RWPE1 (cell line): ENCODE measurements at regions not wholly inside any gene's neighbourhood (a gene's known extent, or its start where the extent isn't known, plus 50 kb on each side); places are given as distances from the start of the nearest gene placed in this dataset.

ENCODE experiments used
- CTCF ChIA-PET: fragments of 350-600 bp; sonication (Branson Sonifier 250); formaldehyde crosslinking; extraction: SDS; loops from one replicate; lab custom pipeline; 2021; lab: Yijun Ruan, JAX
- POLR2A ChIA-PET: fragments of 400-600 bp; formaldehyde crosslinking; extraction: SDS; loops from one replicate; lab custom pipeline; 2020; ENCODE audit warnings: antibody characterized with exemption; ENCODE audit not compliant: low non-redundant PET; lab: Yijun Ruan, JAX
- DNase-seq: peaks from one replicate; pipeline ENCODE4 v3.0.0; 2012; ENCODE audit warnings: low spot score
- H3K27ac ChIP-seq: fragments of 450-650 bp; 2 replicates; pipeline ENCODE4 v1.5.1; 2017
- TF ChIP-seq, protein P1 (sequence below): fragments of 450-650 bp; conservative IDR thresholded peaks from 2 replicates; pipeline ENCODE4 v1.5.1; 2017; ENCODE audit warnings: low read depth, mild to moderate bottlenecking

DNA sequence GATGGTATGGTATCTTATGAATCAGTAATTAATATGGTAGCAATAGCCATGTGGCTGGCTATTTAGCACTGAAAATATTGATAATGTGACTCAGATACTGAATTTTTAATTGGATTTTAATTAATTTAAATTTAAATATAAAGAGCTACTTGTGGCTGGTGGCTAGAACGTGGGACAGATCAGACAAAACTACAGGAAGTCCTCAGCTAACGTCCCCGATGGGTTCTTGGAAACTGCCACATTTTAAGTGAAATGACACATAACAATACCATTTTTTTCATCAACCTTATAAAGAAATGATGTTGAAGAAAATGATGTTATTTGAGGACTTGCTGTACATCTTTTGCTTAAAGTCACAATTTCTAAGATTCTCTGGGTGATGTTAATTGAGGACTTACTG, 138.1 kb upstream of the FLRT2 start:
- no peak overlapping the region for H3K27ac ChIP-seq
- CTCF ChIA-PET, result no interaction called here
- TF ChIP-seq, protein P1, sequence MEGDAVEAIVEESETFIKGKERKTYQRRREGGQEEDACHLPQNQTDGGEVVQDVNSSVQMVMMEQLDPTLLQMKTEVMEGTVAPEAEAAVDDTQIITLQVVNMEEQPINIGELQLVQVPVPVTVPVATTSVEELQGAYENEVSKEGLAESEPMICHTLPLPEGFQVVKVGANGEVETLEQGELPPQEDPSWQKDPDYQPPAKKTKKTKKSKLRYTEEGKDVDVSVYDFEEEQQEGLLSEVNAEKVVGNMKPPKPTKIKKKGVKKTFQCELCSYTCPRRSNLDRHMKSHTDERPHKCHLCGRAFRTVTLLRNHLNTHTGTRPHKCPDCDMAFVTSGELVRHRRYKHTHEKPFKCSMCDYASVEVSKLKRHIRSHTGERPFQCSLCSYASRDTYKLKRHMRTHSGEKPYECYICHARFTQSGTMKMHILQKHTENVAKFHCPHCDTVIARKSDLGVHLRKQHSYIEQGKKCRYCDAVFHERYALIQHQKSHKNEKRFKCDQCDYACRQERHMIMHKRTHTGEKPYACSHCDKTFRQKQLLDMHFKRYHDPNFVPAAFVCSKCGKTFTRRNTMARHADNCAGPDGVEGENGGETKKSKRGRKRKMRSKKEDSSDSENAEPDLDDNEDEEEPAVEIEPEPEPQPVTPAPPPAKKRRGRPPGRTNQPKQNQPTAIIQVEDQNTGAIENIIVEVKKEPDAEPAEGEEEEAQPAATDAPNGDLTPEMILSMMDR, result no peak
- DNase-seq, result no peak
- POLR2A ChIA-PET, result no interaction called here

GRCh38 chr14:85399186-85399585, 130.8 kb upstream of the FLRT2 start:
- POLR2A ChIA-PET, result no interaction called here
- no peak overlapping the region for H3K27ac ChIP-seq
- CTCF ChIA-PET, result no interaction called here
- TF ChIP-seq, protein P1, result no peak
- no peak for DNase-seq

DNA sequence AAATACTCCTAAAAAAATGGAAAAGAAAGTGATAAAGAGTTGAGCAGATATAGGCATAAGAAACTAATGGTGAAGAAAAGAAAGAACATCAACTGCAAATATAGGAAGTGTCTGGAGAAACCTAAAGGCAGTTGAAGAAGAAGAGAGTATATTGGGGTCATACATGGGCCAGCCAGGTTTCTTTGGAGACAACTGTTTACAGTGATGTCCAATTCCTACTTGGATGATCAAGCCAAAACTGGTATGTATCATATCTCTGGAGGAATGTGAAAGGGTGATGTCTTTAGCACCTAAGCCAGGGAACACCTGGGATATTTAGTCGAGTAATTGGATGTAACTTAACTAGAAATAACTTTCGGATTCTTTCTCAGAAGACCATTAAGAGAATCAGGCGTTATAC, 129.3 kb upstream of the FLRT2 start:
- no peak for DNase-seq
- POLR2A ChIA-PET, result no interaction called here
- TF ChIP-seq, protein P1, result no peak
- CTCF ChIA-PET, result no interaction called here
- H3K27ac ChIP-seq, result no peak overlapping the region

- TF ChIP-seq, protein P1, result no peak
- no peak for DNase-seq
- CTCF ChIA-PET, result no interaction called here
Observed at GRCh38 chr14:85401384-85401783, 128.6 kb upstream of the FLRT2 start.

DNA sequence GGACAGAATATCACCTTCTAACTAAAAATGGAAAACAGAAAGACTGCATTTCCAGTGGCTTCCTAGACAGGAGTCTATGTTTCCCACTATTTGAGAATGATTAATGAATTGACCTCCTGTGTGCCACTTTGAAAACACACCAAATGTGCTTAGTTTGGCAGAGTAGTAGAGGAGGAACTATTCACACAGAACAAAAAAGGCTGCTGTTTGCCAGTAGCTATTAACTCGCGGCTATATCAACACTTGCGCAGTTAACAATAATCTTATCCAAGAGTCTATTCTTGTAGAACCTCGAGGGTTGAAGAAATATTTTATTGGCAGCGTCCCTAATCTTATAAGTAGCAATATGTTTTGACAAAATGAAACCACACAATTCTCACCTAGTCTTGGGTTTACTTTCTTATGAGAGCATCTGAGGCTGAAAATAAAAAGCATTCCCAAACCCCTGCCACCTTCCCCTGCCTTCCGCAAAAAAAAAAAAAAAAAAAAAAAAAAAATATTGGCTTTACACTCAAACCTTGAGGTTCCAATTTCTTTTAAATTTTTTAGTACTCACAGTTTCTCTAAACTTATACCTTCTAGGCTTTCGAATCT, 127.3 kb upstream of the FLRT2 start:
- DNase-seq, result no peak
- no peak overlapping the region for H3K27ac ChIP-seq
- TF ChIP-seq, protein P1, result no peak
- POLR2A ChIA-PET, result no interaction called here
- CTCF ChIA-PET, result no interaction called here

More at GRCh38 chr14:85401384-85401783, 128.6 kb upstream of the FLRT2 start:
- POLR2A ChIA-PET, result no interaction called here
- no peak overlapping the region for H3K27ac ChIP-seq

GRCh38 chr14:85409481-85410210, 120.3 kb upstream of the FLRT2 start:
- no peak for DNase-seq
- ChIA-PET CTCF (no interaction called here), POLR2A (no interaction called here)
- H3K27ac ChIP-seq, result no peak overlapping the region
- TF ChIP-seq, protein P1, result no peak
